DND-41 (cell line): ENCODE measurements at regions not wholly inside any gene's neighbourhood (a gene's known extent, or its start where the extent isn't known, plus 50 kb on each side); places are given as distances from the start of the nearest gene placed in this dataset.

Experiments used
- EZH2 ChIP-seq: IDR thresholded peaks from 3 replicates; pipeline ENCODE4 v1.6.1; 2012; ENCODE audit warnings: borderline replicate concordance, low read depth, mild to moderate bottlenecking, moderate library complexity, low read length, inconsistent platforms; ENCODE audit not compliant: severe bottlenecking
- TF ChIP-seq, protein P1 (sequence below): IDR thresholded peaks from 2 replicates; pipeline ENCODE4 v1.5.1; 2012; ENCODE audit warnings: borderline replicate concordance, low read length, moderate library complexity, mild to moderate bottlenecking; ENCODE audit not compliant: poor library complexity, severe bottlenecking; ENCODE audit errors: extremely low read depth

DNA sequence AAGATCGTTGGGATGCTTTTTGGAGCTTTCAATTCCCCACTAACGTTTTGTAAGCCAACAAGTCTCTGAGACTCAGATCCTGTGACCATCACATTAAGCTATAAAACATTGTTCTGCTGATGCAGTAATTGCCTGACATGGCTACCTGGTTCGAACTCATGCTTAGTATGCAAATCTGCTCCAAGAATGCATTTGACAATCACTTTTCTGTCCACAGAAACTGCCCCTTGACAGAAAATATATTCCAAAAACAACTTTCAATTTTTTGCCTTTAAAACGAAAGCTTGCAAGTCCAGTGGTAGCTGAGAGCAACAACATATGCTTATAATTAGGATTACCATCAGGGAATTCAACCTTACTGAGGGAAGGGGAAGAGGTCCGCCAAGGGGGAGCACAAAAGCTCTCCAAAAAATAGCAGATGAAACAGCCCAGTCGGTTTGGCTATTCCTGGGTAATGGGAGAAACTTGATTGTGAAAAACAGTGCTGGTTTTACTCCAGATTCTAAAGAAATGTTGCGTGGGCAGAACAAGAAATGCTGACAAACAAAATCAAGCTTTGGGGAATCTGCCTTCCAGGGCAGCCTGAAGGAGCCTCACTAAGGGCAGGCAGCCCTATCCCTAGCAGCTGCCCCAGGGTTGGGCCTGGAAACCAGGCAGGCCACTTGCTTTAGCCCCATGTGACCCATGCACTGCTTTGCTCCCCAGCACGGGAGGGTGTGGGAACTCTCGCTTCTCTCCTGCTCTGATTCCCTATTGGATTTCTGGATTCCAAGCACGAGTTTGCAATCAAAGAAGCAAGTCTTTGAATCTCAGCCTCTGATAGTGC is 160.7 kb upstream of the LDB2 start:
- TF ChIP-seq, protein P1, sequence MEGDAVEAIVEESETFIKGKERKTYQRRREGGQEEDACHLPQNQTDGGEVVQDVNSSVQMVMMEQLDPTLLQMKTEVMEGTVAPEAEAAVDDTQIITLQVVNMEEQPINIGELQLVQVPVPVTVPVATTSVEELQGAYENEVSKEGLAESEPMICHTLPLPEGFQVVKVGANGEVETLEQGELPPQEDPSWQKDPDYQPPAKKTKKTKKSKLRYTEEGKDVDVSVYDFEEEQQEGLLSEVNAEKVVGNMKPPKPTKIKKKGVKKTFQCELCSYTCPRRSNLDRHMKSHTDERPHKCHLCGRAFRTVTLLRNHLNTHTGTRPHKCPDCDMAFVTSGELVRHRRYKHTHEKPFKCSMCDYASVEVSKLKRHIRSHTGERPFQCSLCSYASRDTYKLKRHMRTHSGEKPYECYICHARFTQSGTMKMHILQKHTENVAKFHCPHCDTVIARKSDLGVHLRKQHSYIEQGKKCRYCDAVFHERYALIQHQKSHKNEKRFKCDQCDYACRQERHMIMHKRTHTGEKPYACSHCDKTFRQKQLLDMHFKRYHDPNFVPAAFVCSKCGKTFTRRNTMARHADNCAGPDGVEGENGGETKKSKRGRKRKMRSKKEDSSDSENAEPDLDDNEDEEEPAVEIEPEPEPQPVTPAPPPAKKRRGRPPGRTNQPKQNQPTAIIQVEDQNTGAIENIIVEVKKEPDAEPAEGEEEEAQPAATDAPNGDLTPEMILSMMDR: no peak
- no peak for TF ChIP-seq EZH2
